Vagina (tissue), 2 donors: ENCODE measurements at regions not wholly inside any gene's neighbourhood (a gene's known extent, or its start where the extent isn't known, plus 50 kb on each side); places are given as distances from the start of the nearest gene placed in this dataset.

ENCODE experiments used
- CTCF ChIP-seq, 3 experiments: fragments of 450-650 bp in 2 of 3; fragments of 200-600 bp in 1 of 3; sonication (generic) in 1 of 3; IDR thresholded peaks; one replicate each; pipeline ENCODE4 v1.5.1; 2017 to 2019; ENCODE audit warnings: antibody characterized with exemption in 3 of 3, mild to moderate bottlenecking in 2 of 3, moderate library complexity in 2 of 3
- POLR2A ChIP-seq, 2 donors: fragments of 450-650 bp; IDR thresholded peaks; one replicate each; pipeline ENCODE4 v1.6.1; 2017; ENCODE audit warnings: antibody characterized with exemption in 2 of 2, mild to moderate bottlenecking in 2 of 2, moderate library complexity in 2 of 2

- no peak for TF ChIP-seq CTCF (IDR thresholded peaks at IDR 0.05)
- TF ChIP-seq POLR2A (IDR thresholded peaks at IDR 0.05), result no peak
Measured at GRCh38 chr3:73298243-73299183, 237.1 kb downstream of the EBLN2 start.
